Activated CD8-positive, alpha-beta T cell treated with anti-CD3 and anti-CD28 coated beads, Interleukin-2, amount 10 ng/mL, durations not matched to agents 7 days and 5 days (primary cell): ENCODE measurements at regions not wholly inside any gene's neighbourhood (a gene's known extent, or its start where the extent isn't known, plus 50 kb on each side); places are given as distances from the start of the nearest gene placed in this dataset.

Source experiments
- ATAC-seq: fragments of 150-1000 bp; cut with Tn5 transposase; one replicate; pipeline ENCODE4 v1.10.0; 2021; ENCODE audit warnings: moderate library complexity
- CTCF ChIA-PET: fragments of 350-600 bp; sonication (Branson Sonifier 250); formaldehyde crosslinking; loops from one replicate; lab custom pipeline; 2021; ENCODE audit warnings: antibody characterized with exemption; lab: Charles Lee
- POLR2A ChIA-PET: fragments of 350-600 bp; sonication (Branson Sonifier 250); formaldehyde crosslinking; loops from one replicate; lab custom pipeline; 2021; ENCODE audit warnings: antibody characterized with exemption; lab: Charles Lee
- DNase-seq: peaks from one replicate; pipeline ENCODE4 v3.0.0-alpha.2; 2020
- H3K27ac Mint-ChIP-seq: one replicate; pipeline ENCODE4 v1.8.0; 2021; ENCODE audit warnings: mild to moderate bottlenecking, mixed read lengths
- H3K27me3 Mint-ChIP-seq: one replicate; pipeline ENCODE4 v1.8.0; 2021; ENCODE audit warnings: low read depth, mixed read lengths
- H3K36me3 Mint-ChIP-seq: one replicate; pipeline ENCODE4 v1.8.0; 2021; ENCODE audit warnings: low read depth, mixed read lengths
- H3K4me1 Mint-ChIP-seq: one replicate; pipeline ENCODE4 v1.8.0; 2021; ENCODE audit warnings: low read depth, mixed read lengths
- H3K4me3 Mint-ChIP-seq: one replicate; pipeline ENCODE4 v1.8.0; 2021; ENCODE audit warnings: mild to moderate bottlenecking, mixed read lengths
- H3K9me3 Mint-ChIP-seq: one replicate; pipeline ENCODE4 v1.8.0; 2022; ENCODE audit warnings: mixed read lengths; ENCODE audit not compliant: insufficient read depth

- no peaks in the 10 kb centered on the region for H3K36me3 Mint-ChIP-seq
- H3K4me1 Mint-ChIP-seq, result no peaks in the 10 kb centered on the region
- DNase-seq, result no peak
- CTCF ChIA-PET, result no interaction called here
- no peak overlapping the region for H3K27ac Mint-ChIP-seq
- no peaks in the 10 kb centered on the region for H3K27me3 Mint-ChIP-seq
- no peaks in the 10 kb centered on the region for H3K9me3 Mint-ChIP-seq
- ATAC-seq, result no peak
- POLR2A ChIA-PET, result no interaction called here
- no peak overlapping the region for H3K4me3 Mint-ChIP-seq
These were observed 641.3 kb downstream of the KCNJ2 start for GRCh38 chr17:70810609-70811008.

DNA sequence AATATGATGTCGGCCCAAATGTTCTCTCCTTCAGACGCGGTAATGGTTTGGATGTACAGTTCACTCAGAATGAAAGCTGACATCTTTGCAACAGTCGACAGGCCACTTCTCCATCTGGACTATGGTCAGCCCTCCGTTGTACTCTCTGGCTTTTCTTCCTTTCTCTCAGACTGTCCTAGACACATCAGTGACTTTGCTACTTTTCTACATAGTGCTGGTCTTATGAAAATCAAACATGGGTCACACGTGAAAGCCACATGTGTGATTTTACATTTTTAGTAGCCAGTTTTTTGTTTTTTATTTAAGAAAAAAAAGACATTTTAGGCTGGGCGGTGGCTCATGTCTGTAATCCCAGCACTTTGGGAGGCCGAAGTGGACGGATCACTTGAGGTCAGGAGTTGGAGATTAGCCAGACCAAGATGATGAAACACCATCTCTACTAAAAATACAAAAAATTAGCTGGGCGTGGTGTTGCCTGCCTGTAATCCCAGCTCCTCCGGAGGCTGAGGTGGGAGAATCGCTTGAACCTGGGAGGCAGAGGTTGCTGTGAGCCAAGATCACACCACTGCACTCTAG, 644.1 kb downstream of the KCNJ2 start:
- Mint-ChIP-seq H3K9me3 (no peaks in the 10 kb centered on the region), H3K36me3 (no peaks in the 10 kb centered on the region), H3K4me3 (no peak overlapping the region), H3K27me3 (no peaks in the 10 kb centered on the region), H3K27ac (no peak overlapping the region), H3K4me1 (no peaks in the 10 kb centered on the region)
- ChIA-PET CTCF (no interaction called here), POLR2A (no interaction called here)
- ATAC-seq (no peak), DNase-seq (no peak)

- no peaks in the 10 kb centered on the region for H3K27me3 Mint-ChIP-seq
- ATAC-seq, result no peak
- H3K4me1 Mint-ChIP-seq, result no peaks in the 10 kb centered on the region
- H3K27ac Mint-ChIP-seq, result no peak overlapping the region
- POLR2A ChIA-PET, result no interaction called here
- CTCF ChIA-PET, result no interaction called here
- no peaks in the 10 kb centered on the region for H3K36me3 Mint-ChIP-seq
- no peaks in the 10 kb centered on the region for H3K9me3 Mint-ChIP-seq
- no peak overlapping the region for H3K4me3 Mint-ChIP-seq
- DNase-seq, result no peak
These were observed 649.9 kb downstream of the KCNJ2 start for GRCh38 chr17:70819183-70819582.

- ATAC-seq (no peak), DNase-seq (no peak)
- Mint-ChIP-seq H3K27ac (no peak overlapping the region), H3K4me1 (no peaks in the 10 kb centered on the region), H3K4me3 (no peak overlapping the region), H3K9me3 (no peaks in the 10 kb centered on the region), H3K27me3 (no peaks in the 10 kb centered on the region), H3K36me3 (no peaks in the 10 kb centered on the region)
- ChIA-PET CTCF (no interaction called here), POLR2A (no interaction called here)
These were observed 650.9 kb downstream of the KCNJ2 start for GRCh38 chr17:70820276-70820675.

GRCh38 chr17:70825321-70826125, 656.2 kb downstream of the KCNJ2 start:
- ChIA-PET CTCF (no interaction called here), POLR2A (no interaction called here)
- Mint-ChIP-seq H3K9me3 (no peaks in the 10 kb centered on the region), H3K27me3 (no peaks in the 10 kb centered on the region), H3K4me1 (no peaks in the 10 kb centered on the region), H3K27ac (no peak overlapping the region), H3K36me3 (no peaks in the 10 kb centered on the region), H3K4me3 (no peak overlapping the region)
- DNase-seq (no peak), ATAC-seq (no peak)

- CTCF ChIA-PET, result no interaction called here
- POLR2A ChIA-PET, result interaction anchor here (0.5 kb wide), 1 partner anchor 34 kb away, joined by 3 read pairs; no protein-coding TSS in a partner anchor
- Mint-ChIP-seq H3K4me3 (no peak overlapping the region), H3K36me3 (no peaks in the 10 kb centered on the region), H3K9me3 (no peaks in the 10 kb centered on the region), H3K27me3 (no peaks in the 10 kb centered on the region), H3K4me1 (no peaks in the 10 kb centered on the region), H3K27ac (no peak overlapping the region)
- ATAC-seq, result no peak
- no peak for DNase-seq
These were observed 660.5 kb downstream of the KCNJ2 start for GRCh38 chr17:70829876-70830275.

GRCh38 chr17:70834039-70834438, 664.7 kb downstream of the KCNJ2 start:
- H3K36me3 Mint-ChIP-seq, result no peaks in the 10 kb centered on the region
- CTCF ChIA-PET, result no interaction called here
- no peak overlapping the region for H3K4me3 Mint-ChIP-seq
- no peaks in the 10 kb centered on the region for H3K4me1 Mint-ChIP-seq
- H3K9me3 Mint-ChIP-seq, result no peaks in the 10 kb centered on the region
- DNase-seq (no peak), ATAC-seq (no peak)
- no peak overlapping the region for H3K27ac Mint-ChIP-seq
- POLR2A ChIA-PET, result no interaction called here
- no peaks in the 10 kb centered on the region for H3K27me3 Mint-ChIP-seq

DNA sequence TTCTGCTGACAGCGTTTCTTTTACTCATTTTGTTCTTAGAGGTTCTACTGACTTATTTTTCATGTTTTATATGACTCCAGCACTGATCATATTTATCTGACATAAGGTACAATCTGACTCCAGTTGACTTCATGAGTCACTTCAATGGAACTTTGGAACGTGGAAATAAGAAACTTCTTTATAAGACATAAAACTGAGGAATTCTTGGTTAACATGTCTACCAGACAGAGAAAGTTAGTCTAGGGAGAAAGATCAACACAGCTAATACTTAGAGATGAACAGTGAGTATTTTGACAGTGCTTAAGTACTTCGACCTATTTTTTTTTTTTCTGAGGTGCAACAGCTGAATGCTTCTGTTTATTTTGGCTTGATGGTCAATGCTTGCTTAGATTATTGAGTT, 679.5 kb downstream of the KCNJ2 start:
- Mint-ChIP-seq H3K4me3 (no peak overlapping the region), H3K4me1 (no peaks in the 10 kb centered on the region), H3K27ac (no peak overlapping the region), H3K9me3 (peaks cover 5% of the 10 kb centered on the region), H3K27me3 (no peaks in the 10 kb centered on the region), H3K36me3 (no peaks in the 10 kb centered on the region)
- no peak for ATAC-seq
- DNase-seq, result no peak
- POLR2A ChIA-PET, result no interaction called here
- CTCF ChIA-PET, result no interaction called here

DNA sequence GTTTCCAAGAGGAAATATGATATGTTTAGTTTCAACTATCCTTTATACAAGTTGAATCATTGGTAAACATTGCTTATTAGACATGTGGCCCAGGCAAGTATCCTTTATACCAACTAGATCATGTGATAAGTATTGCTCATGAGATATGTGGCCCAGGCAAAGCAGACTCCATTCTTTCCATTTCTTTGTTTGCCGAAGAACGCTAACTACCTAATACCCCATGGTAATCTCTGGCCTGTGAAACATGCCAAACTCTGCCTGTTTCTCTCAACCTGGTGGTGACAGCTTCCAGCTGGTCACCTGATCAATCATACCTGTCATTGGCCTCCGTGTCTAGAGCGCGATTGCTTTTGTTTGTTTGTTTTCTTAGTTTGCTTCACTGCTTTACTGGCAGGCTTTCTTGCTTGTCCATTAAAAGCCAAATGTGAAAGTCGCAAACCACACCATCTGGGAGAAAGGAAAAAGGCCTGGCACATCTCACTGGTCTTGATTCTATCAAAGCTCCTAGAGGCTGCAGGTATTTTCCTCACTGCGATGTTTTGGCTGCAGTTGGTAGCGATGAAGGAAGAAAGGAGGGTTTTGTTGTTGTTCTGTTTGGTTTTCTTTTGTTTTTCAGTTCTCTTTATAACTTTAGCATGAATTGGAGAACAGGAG, 686.2 kb downstream of the KCNJ2 start:
- no peak for DNase-seq
- no peaks in the 10 kb centered on the region for H3K36me3 Mint-ChIP-seq
- no peak overlapping the region for H3K4me3 Mint-ChIP-seq
- H3K27ac Mint-ChIP-seq, result no peak overlapping the region
- POLR2A ChIA-PET, result no interaction called here
- no peaks in the 10 kb centered on the region for H3K27me3 Mint-ChIP-seq
- no peaks in the 10 kb centered on the region for H3K4me1 Mint-ChIP-seq
- CTCF ChIA-PET, result no interaction called here
- no peaks in the 10 kb centered on the region for H3K9me3 Mint-ChIP-seq
- ATAC-seq, result no peak

GRCh38 chr17:70857351-70857750, 688.0 kb downstream of the KCNJ2 start:
- H3K27ac Mint-ChIP-seq, result no peak overlapping the region
- H3K4me3 Mint-ChIP-seq, result no peak overlapping the region
- H3K36me3 Mint-ChIP-seq, result no peaks in the 10 kb centered on the region
- H3K27me3 Mint-ChIP-seq, result no peaks in the 10 kb centered on the region
- DNase-seq (no peak), ATAC-seq (no peak)
- ChIA-PET CTCF (no interaction called here), POLR2A (no interaction called here)
- no peaks in the 10 kb centered on the region for H3K4me1 Mint-ChIP-seq
- no peaks in the 10 kb centered on the region for H3K9me3 Mint-ChIP-seq

DNA sequence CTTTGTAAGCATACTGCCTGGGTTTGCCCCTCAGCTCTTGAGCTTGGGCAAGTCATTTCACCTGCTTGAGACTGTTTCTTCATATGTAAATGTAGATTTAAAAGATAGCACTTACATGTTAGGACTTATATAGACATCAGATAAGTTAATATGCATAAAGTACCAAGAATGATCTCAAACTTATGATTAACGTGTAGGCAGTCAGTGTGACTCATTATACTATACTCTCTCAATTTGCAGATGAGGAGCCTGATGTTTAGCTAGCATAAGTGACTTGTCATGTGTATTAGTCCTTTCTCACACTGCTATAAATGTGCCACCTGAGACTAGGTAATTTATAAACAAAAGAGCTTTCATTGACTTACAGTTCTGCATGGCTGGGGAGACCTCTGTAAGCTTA, 690.5 kb downstream of the KCNJ2 start:
- ATAC-seq (no peak), DNase-seq (no peak)
- Mint-ChIP-seq H3K27me3 (no peaks in the 10 kb centered on the region), H3K4me3 (no peak overlapping the region), H3K27ac (no peak overlapping the region), H3K36me3 (no peaks in the 10 kb centered on the region), H3K4me1 (no peaks in the 10 kb centered on the region), H3K9me3 (no peaks in the 10 kb centered on the region)
- ChIA-PET CTCF (no interaction called here), POLR2A (no interaction called here)

DNA sequence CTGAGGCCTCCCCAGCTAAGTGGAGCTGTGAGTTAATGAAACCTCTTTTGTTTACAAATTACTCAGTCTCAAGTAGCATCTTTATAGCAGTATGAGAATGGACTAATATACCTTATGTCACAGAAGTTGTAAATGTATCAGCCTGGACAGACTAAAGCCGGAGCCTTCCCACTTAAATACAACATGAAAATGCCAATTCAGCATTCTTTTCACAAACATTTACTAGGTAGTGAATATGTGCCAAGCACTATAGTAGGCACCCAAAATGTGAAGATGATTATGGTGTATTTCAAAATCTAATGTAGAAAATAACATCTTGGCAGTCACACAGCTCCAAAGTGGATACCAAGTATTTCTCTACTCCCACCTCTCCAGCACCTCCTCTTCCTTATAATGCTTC, 693.0 kb downstream of the KCNJ2 start:
- Mint-ChIP-seq H3K4me1 (no peaks in the 10 kb centered on the region), H3K9me3 (no peaks in the 10 kb centered on the region), H3K27me3 (no peaks in the 10 kb centered on the region), H3K27ac (no peak overlapping the region), H3K36me3 (no peaks in the 10 kb centered on the region), H3K4me3 (no peak overlapping the region)
- ChIA-PET CTCF (no interaction called here), POLR2A (no interaction called here)
- no peak for DNase-seq
- ATAC-seq, result no peak
